BJ (cell line): ENCODE measurements at regions not wholly inside any gene's neighbourhood (a gene's known extent, or its start where the extent isn't known, plus 50 kb on each side); places are given as distances from the start of the nearest gene placed in this dataset.

Experiments used
- CTCF ChIA-PET: fragments of 350-600 bp; formaldehyde crosslinking; extraction: SDS; loops from one replicate; lab custom pipeline; 2021; ENCODE audit warnings: antibody characterized with exemption, inconsistent platforms; lab: Yijun Ruan, JAX
- POLR2A ChIA-PET: fragments of 300-600 bp; sonication (Branson Sonifier 250); formaldehyde crosslinking; extraction: SDS; loops from one replicate; lab custom pipeline; 2021; ENCODE audit warnings: antibody characterized with exemption; lab: Charles Lee
- DNase-seq: peaks from one replicate; pipeline ENCODE4 v3.0.0-alpha.2; 2011; ENCODE audit warnings: low read depth
- H3K27me3 ChIP-seq: 2 replicates; pipeline ENCODE4 v1.6.0; 2011; ENCODE audit warnings: low read length; ENCODE audit not compliant: control insufficient read depth, insufficient read depth
- H3K36me3 ChIP-seq: 2 replicates; pipeline ENCODE4 v1.5.1; 2011; ENCODE audit warnings: low read length; ENCODE audit not compliant: control insufficient read depth, insufficient read depth
- H3K4me3 ChIP-seq: 2 replicates; pipeline ENCODE4 v1.5.1; 2011; ENCODE audit warnings: low read depth, mild to moderate bottlenecking, control low read depth, low read length
- TF ChIP-seq, protein P1 (sequence below): IDR thresholded peaks from 2 replicates; pipeline ENCODE4 v1.5.1; 2011; ENCODE audit warnings: low read depth, mild to moderate bottlenecking, control low read depth, inconsistent platforms, low read length, moderate library complexity; ENCODE audit not compliant: insufficient read depth

DNA sequence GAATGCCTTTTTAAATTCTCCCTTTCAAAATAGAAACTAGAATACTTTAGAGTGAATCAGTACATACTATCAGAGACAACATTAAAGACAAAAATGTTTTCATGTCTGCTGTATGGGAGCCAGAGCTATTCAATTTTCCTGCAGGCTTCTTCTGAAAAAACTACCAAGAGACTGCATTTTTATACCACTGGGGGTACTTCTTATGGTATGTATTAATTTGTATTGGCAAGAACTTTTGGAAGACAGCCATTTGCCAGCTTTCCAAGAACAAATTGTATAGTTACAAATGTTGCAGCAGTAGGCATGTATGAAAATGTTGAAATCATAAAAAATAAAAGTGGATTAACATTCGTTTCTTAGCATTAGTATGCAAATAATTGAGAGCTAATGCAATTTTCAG, 1010.0 kb upstream of the CADM2 start:
- Histone ChIP-seq H3K36me3 (no peaks in the 10 kb centered on the region), H3K27me3 (no peaks in the 10 kb centered on the region), H3K4me3 (no peak overlapping the region)
- DNase-seq: no peak
- POLR2A ChIA-PET: no interaction called here
- CTCF ChIA-PET: no interaction called here
- TF ChIP-seq, protein P1, sequence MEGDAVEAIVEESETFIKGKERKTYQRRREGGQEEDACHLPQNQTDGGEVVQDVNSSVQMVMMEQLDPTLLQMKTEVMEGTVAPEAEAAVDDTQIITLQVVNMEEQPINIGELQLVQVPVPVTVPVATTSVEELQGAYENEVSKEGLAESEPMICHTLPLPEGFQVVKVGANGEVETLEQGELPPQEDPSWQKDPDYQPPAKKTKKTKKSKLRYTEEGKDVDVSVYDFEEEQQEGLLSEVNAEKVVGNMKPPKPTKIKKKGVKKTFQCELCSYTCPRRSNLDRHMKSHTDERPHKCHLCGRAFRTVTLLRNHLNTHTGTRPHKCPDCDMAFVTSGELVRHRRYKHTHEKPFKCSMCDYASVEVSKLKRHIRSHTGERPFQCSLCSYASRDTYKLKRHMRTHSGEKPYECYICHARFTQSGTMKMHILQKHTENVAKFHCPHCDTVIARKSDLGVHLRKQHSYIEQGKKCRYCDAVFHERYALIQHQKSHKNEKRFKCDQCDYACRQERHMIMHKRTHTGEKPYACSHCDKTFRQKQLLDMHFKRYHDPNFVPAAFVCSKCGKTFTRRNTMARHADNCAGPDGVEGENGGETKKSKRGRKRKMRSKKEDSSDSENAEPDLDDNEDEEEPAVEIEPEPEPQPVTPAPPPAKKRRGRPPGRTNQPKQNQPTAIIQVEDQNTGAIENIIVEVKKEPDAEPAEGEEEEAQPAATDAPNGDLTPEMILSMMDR: no peak

DNA sequence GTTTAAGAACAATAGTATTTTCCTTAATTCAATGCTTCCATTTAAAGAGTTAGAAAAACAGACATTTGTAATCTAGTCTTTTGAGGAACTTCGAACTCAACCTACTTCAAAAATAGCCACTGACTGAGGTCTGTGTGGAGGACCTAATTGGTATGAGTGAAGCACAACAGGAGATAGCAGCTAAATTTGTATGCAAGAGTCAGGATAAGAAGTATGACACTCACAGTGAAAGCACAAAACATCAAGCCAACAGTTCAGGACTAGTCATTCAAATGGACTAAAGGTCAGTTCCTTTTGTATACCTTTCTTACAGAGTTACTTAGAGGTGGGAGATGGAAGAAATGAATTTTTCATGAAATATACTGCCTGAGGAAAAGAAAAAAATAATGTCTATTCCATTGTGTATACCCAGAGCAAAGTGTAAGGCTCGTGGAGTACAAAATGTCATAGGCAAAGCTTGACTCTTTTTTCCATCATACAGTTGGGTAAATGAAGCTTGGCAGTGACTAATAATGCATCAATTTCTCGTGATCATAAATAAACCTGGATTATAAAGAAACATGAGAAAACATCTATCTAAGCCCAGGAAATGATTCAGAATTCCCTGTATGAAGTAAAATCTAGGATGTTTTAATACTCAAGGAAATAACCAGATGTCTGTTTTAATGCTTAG, 1005.2 kb upstream of the CADM2 start:
- DNase-seq: no peak
- ChIA-PET CTCF (no interaction called here), POLR2A (no interaction called here)
- Histone ChIP-seq H3K36me3 (no peaks in the 10 kb centered on the region), H3K4me3 (no peak overlapping the region), H3K27me3 (no peaks in the 10 kb centered on the region)
- TF ChIP-seq, protein P1: no peak

DNA sequence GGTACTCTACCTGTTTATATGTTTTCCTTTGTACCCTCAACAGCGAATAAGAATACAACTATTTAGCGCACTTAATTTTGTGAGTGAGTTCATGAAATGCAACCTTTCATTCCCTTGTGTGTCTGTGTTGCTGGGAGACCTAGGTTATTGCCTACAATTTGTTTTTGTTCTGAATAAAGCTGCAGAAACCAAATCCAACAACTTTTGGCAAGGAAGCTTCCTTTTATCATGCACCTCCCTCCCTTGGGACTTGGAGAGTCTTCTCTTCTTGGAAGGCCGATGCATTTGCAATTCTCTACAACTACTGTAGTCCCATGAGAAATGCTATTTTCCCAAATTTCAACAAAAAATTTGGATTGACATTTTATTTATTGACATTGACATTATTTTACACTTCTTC, 1002.4 kb upstream of the CADM2 start:
- ChIA-PET POLR2A (no interaction called here), CTCF (no interaction called here)
- H3K27me3 ChIP-seq: no peaks in the 10 kb centered on the region
- TF ChIP-seq, protein P1: no peak
- DNase-seq: no peak
- H3K36me3 ChIP-seq: no peaks in the 10 kb centered on the region
- no peak overlapping the region for H3K4me3 ChIP-seq

DNA sequence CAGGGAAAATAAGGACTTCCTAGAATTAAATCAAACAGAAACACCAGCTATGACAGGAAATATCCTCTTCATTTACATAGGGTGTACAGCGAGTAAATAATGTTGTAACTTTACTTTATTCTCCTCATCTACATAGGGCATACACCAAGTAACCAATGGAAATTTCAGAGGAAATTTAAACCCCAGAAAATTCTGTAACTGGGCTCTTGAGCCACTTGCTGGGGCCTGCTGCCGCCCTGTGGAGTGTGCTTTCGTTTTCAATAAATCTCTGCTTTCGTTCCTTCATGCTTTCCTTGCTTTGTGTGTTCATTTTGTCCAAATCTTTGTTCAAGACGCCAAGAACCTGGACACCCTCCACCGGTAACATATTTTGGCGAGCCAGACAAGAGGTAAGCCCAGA, 990.4 kb upstream of the CADM2 start:
- CTCF ChIA-PET: no interaction called here
- no peaks in the 10 kb centered on the region for H3K27me3 ChIP-seq
- H3K36me3 ChIP-seq: no peaks in the 10 kb centered on the region
- DNase-seq: no peak
- TF ChIP-seq, protein P1: no peak
- POLR2A ChIA-PET: no interaction called here
- no peak overlapping the region for H3K4me3 ChIP-seq

DNA sequence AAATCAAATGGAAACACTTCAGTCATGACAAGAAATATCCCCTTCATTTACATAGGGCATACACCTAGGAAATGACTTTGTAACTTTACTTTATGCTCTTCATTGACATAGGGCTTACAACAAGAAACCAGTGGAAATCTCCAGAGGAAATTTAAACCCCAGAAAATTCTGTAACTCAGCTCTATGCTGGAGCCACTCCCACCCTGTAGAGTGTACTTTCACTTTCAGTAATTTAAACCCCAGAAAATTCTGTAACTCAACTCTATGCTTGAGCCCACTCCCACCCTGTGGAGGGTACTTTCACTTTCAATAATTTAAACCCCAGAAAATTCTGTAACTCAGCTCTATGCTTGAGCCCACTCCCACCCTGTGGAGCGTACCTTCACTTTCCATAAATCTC, 987.1 kb upstream of the CADM2 start:
- no peak for DNase-seq
- POLR2A ChIA-PET: no interaction called here
- Histone ChIP-seq H3K36me3 (no peaks in the 10 kb centered on the region), H3K4me3 (no peak overlapping the region), H3K27me3 (no peaks in the 10 kb centered on the region)
- TF ChIP-seq, protein P1: no peak
- CTCF ChIA-PET: no interaction called here
